Neuronal stem cell (in vitro differentiated cells): ENCODE measurements at regions not wholly inside any gene's neighbourhood (a gene's known extent, or its start where the extent isn't known, plus 50 kb on each side); places are given as distances from the start of the nearest gene placed in this dataset.

Experiments used
- DNase-seq: peaks from one replicate; pipeline ENCODE4 v3.0.0-alpha.2; 2013; ENCODE audit warnings: low spot score
- H2AFZ ChIP-seq: one replicate; pipeline ENCODE4 v1.6.1; 2013; ENCODE audit warnings: mild to moderate bottlenecking, low read length, inconsistent platforms
- H2AK5ac ChIP-seq: 2 replicates; pipeline ENCODE4 v1.6.1; 2013; ENCODE audit warnings: low read depth, mild to moderate bottlenecking, inconsistent platforms, low read length, moderate library complexity, mixed read lengths
- H2BK120ac ChIP-seq: 2 replicates; pipeline ENCODE4 v1.6.1; 2013; ENCODE audit warnings: low read depth, mild to moderate bottlenecking, inconsistent platforms, low read length, moderate library complexity, mixed read lengths
- H2BK12ac ChIP-seq: one replicate; pipeline ENCODE4 v1.6.1; 2013; ENCODE audit warnings: low read length, inconsistent platforms
- H2BK15ac ChIP-seq: 2 replicates; pipeline ENCODE4 v1.6.1; 2013; ENCODE audit warnings: mild to moderate bottlenecking, low read length, inconsistent platforms, mixed read lengths
- H2BK5ac ChIP-seq: one replicate; pipeline ENCODE4 v1.6.1; 2013; ENCODE audit warnings: inconsistent platforms, mild to moderate bottlenecking, low read length, moderate library complexity
- H3K14ac ChIP-seq: one replicate; pipeline ENCODE4 v1.6.1; 2013; ENCODE audit warnings: low read length, inconsistent platforms
- H3K18ac ChIP-seq: 2 replicates; pipeline ENCODE4 v1.6.1; 2013; ENCODE audit warnings: low read length, inconsistent platforms
- H3K23ac ChIP-seq: 2 replicates; pipeline ENCODE4 v1.6.1; 2013; ENCODE audit warnings: low read depth, mild to moderate bottlenecking, mixed read lengths, low read length, inconsistent platforms; ENCODE audit not compliant: poor library complexity
- H3K27ac ChIP-seq: replicated peaks from 3 replicates; pipeline ENCODE4 v1.5.1; 2013; ENCODE audit warnings: low read length, inconsistent platforms
- H3K27me3 ChIP-seq, 3 experiments: 2 replicates each; pipeline ENCODE4 v1.6.1; 2013; ENCODE audit warnings: low read length in 3 of 3, mild to moderate bottlenecking in 2 of 3, inconsistent platforms in 1 of 3, low read depth in 1 of 3, mixed read lengths in 1 of 3, moderate library complexity in 1 of 3; ENCODE audit not compliant: control insufficient read depth in 3 of 3, insufficient read depth in 3 of 3
- H3K36me3 ChIP-seq, 2 donors: replicated peaks in 1 of 2; 2 replicates each; pipeline ENCODE4 v1.6.1; 2013; ENCODE audit warnings: low read length in 2 of 2; ENCODE audit not compliant: control insufficient read depth in 2 of 2, insufficient read depth in 2 of 2
- H3K4ac ChIP-seq: 2 replicates; pipeline ENCODE4 v1.6.1; 2013; ENCODE audit warnings: inconsistent platforms, mild to moderate bottlenecking, low read length, moderate library complexity
- H3K4me1 ChIP-seq, 2 donors: 1 replicate in 1 of 2; 2 replicates in 1 of 2; pipeline ENCODE4 v1.6.1; 2013; ENCODE audit warnings: low read length in 2 of 2, low read depth in 1 of 2; ENCODE audit not compliant: control insufficient read depth in 2 of 2, insufficient read depth in 1 of 2
- H3K4me2 ChIP-seq: one replicate; pipeline ENCODE4 v1.6.1; 2013; ENCODE audit warnings: mild to moderate bottlenecking, low read length, inconsistent platforms; ENCODE audit not compliant: insufficient read depth, poor library complexity, severe bottlenecking
- H3K4me3 ChIP-seq, 2 donors: 2 replicates each; pipeline ENCODE4 v1.5.1; 2013; ENCODE audit warnings: low read length in 2 of 2, mild to moderate bottlenecking in 2 of 2, inconsistent platforms in 1 of 2, moderate library complexity in 1 of 2
- H3K79me1 ChIP-seq: one replicate; pipeline ENCODE4 v1.6.1; 2013; ENCODE audit warnings: low read depth, mild to moderate bottlenecking, inconsistent platforms, low read length, moderate library complexity
- H3K9ac ChIP-seq: one replicate; pipeline ENCODE4 v1.6.1; 2013; ENCODE audit warnings: mild to moderate bottlenecking, low read depth, low read length, inconsistent platforms; ENCODE audit not compliant: poor library complexity
- H3K9me3 ChIP-seq, 2 donors: replicated peaks in 1 of 2; 2 replicates each; pipeline versions ENCODE3 to v1.6.1; 2013; ENCODE audit warnings: low read length in 2 of 2, mild to moderate bottlenecking in 2 of 2, inconsistent platforms in 1 of 2, low read depth in 1 of 2, mixed read lengths in 1 of 2, moderate library complexity in 1 of 2; ENCODE audit not compliant: control insufficient read depth in 2 of 2, insufficient read depth in 1 of 2
- H4K8ac ChIP-seq: one replicate; pipeline ENCODE4 v1.6.1; 2013; ENCODE audit warnings: low read depth, mild to moderate bottlenecking, inconsistent platforms, low read length, moderate library complexity
- H4K91ac ChIP-seq: one replicate; pipeline ENCODE4 v1.6.1; 2013; ENCODE audit warnings: low read length, low read depth, mild to moderate bottlenecking, inconsistent platforms; ENCODE audit not compliant: poor library complexity
- WGBS, 2 donors: extraction: QIAGEN DNeasy Blood & Tissue Kit; methylation state at CpG; one replicate each; pipeline ENCODE4 v1.1.7; 2013; ENCODE audit warnings: missing lambda C conversion rate in 2 of 2, mixed read lengths in 1 of 2; ENCODE audit not compliant: insufficient read length in 2 of 2, insufficient replicate concordance in 1 of 2; ENCODE audit errors: extremely low coverage in 2 of 2; 5-methylcytosine and 5-hydroxymethylcytosine counted together

DNA sequence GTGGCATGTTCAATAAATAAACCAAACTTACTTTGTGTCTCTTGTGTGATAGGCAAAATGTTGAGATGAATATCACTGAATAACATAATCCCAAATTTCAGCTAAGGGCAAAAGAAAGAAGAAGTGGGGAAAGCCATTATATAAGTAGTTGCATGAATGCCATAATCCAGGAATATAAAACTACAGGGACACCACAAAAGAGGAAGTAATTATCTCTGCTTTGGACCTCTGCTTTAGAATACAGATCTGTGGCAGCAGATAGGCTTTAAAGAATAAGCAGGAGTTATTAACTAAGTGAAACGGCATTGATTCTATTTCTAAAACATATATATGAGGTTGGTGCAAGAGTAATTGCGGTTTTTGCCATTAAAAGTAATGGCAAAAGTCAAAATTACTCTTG lies 288.5 kb upstream of the SNX7 start:
- no CpG with 5 or more reads among the region's 2 CpGs for WGBS, 2 donors
- Histone ChIP-seq H2BK120ac (no peak overlapping the region), H3K18ac (no peak overlapping the region), H3K27ac (no peak overlapping the region), H3K4me3 (no peak overlapping the region), H2BK12ac (no peak overlapping the region), H3K4me2 (no peak overlapping the region), H2BK15ac (no peak overlapping the region), H3K9ac (no peak overlapping the region), H3K23ac (no peak overlapping the region), H3K27me3 (no peaks in the 10 kb centered on the region), H2AFZ (no peak overlapping the region), H2BK5ac (no peak overlapping the region), H3K9me3 (no peaks in the 10 kb centered on the region), H3K79me1 (no peaks in the 10 kb centered on the region), H2AK5ac (no peak overlapping the region), H4K91ac (no peak overlapping the region), H3K4me1 (no peaks in the 10 kb centered on the region), H3K14ac (no peak overlapping the region), H3K4ac (no peak overlapping the region), H3K36me3 (no peaks in the 10 kb centered on the region), H4K8ac (no peak overlapping the region)
- no peak for DNase-seq

- Histone ChIP-seq H3K4me1 (no peaks in the 10 kb centered on the region), H3K36me3 (no peaks in the 10 kb centered on the region), H3K14ac (no peak overlapping the region), H2BK15ac (no peak overlapping the region), H2BK5ac (no peak overlapping the region), H3K27ac (no peak overlapping the region), H3K18ac (no peak overlapping the region), H3K23ac (no peak overlapping the region), H2BK12ac (no peak overlapping the region), H3K9ac (no peak overlapping the region), H2AFZ (no peak overlapping the region), H3K27me3 (no peaks in the 10 kb centered on the region), H4K8ac (no peak overlapping the region), H4K91ac (no peak overlapping the region), H2AK5ac (no peak overlapping the region), H3K79me1 (no peaks in the 10 kb centered on the region), H3K4me3 (no peak overlapping the region), H2BK120ac (no peak overlapping the region), H3K4me2 (no peak overlapping the region), H3K9me3 (no peaks in the 10 kb centered on the region), H3K4ac (no peak overlapping the region)
- DNase-seq, result no peak
Observed at GRCh38 chr1:98371764-98372163, 289.8 kb upstream of the SNX7 start.

DNA sequence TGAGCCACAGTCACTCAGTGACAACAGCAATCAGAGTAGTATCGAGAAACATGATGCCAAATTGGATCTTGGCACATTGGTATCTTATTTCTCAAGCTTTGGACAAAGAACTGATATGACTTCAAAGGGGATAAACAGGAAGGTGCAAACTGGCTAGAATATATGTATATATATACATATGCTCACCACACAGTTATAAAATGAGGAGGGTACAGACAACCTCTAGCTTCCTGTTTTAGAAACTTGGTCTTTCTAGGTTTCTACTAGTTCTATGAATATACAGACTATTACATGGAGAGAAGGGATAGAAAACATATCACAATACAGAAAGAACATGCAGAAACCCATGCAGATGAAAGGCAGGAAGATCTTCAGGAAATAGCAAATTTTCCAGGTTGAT lies 292.1 kb upstream of the SNX7 start:
- H3K18ac ChIP-seq, result no peak overlapping the region
- WGBS, 2 donors, result no CpG with 5 or more reads among the region's 1 CpG
- H3K4me2 ChIP-seq, result no peak overlapping the region
- H3K14ac ChIP-seq, result no peak overlapping the region
- no peaks in the 10 kb centered on the region for H3K79me1 ChIP-seq
- no peaks in the 10 kb centered on the region for H3K27me3 ChIP-seq
- no peak overlapping the region for H2BK15ac ChIP-seq
- no peak overlapping the region for H3K23ac ChIP-seq
- no peaks in the 10 kb centered on the region for H3K9me3 ChIP-seq
- H3K9ac ChIP-seq, result no peak overlapping the region
- no peak overlapping the region for H2BK5ac ChIP-seq
- no peak overlapping the region for H3K4ac ChIP-seq
- H2BK120ac ChIP-seq, result no peak overlapping the region
- H2AK5ac ChIP-seq, result no peak overlapping the region
- H4K91ac ChIP-seq, result no peak overlapping the region
- DNase-seq, result no peak
- no peaks in the 10 kb centered on the region for H3K36me3 ChIP-seq
- no peak overlapping the region for H3K4me3 ChIP-seq
- H2BK12ac ChIP-seq, result no peak overlapping the region
- H4K8ac ChIP-seq, result no peak overlapping the region
- no peaks in the 10 kb centered on the region for H3K4me1 ChIP-seq
- H3K27ac ChIP-seq, result no peak overlapping the region
- no peak overlapping the region for H2AFZ ChIP-seq

DNA sequence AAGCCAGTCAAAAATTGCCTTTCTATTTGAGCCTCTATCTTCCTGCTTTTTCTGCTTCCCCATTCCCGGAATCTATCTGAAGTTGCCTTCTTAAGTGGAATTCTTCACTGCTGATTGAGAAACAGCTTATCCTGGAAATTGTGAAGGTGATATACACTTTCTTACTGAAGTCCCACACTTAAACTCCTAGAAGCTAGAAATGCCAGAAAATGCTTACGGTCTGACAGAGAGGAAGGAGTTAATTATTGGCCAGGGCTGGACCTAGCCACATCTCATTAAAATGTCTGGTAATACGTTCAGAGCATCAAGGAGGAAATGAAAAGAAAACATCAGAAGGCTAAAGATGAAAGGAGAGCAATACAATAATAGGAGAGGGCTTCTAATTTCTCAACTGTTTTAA lies 292.5 kb upstream of the SNX7 start:
- Histone ChIP-seq H3K27me3 (no peaks in the 10 kb centered on the region), H2BK15ac (no peak overlapping the region), H3K14ac (no peak overlapping the region), H3K4ac (no peak overlapping the region), H3K18ac (no peak overlapping the region), H3K79me1 (no peaks in the 10 kb centered on the region), H3K4me2 (no peak overlapping the region), H3K36me3 (no peaks in the 10 kb centered on the region), H3K4me3 (no peak overlapping the region), H3K23ac (no peak overlapping the region), H4K8ac (no peak overlapping the region), H2AFZ (no peak overlapping the region), H3K9ac (no peak overlapping the region), H2AK5ac (no peak overlapping the region), H3K9me3 (no peaks in the 10 kb centered on the region), H3K27ac (no peak overlapping the region), H2BK12ac (no peak overlapping the region), H4K91ac (no peak overlapping the region), H3K4me1 (no peaks in the 10 kb centered on the region), H2BK5ac (no peak overlapping the region), H2BK120ac (no peak overlapping the region)
- no CpG with 5 or more reads among the region's 3 CpGs for WGBS, 2 donors
- no peak for DNase-seq
